ENCODE measurements at regions not wholly inside any gene's neighbourhood (a gene's known extent, or its start where the extent isn't known, plus 50 kb on each side); places are given as distances from the start of the nearest gene placed in this dataset.

DNA sequence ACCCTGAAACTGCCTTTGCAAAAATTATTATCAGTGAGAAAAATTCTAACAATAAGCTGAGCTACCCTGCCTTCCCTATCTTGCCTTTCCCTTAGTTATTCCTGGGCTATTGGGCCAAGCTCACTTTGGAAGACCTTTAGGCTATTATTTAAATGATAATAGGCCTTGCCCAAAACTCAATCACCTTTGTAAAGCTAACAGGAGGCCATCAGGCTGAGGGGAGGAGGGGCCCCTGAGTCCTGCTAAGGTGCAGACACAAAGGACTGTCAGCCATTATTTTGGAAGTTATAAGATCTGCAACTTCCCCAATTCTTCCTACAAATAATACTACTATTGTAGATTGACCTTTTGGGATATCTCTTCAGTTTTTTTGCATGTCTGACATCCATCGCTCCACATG lies 278.8 kb upstream of the DIAPH2 start:
- in situ Hi-C loops (cut with HindIII; ENCODE audit: low pct_unique_long_range_greater_than_20kb, low sequenced_read_pairs), result no loop called here
- no peaks in the 10 kb centered on the region for H3K9me3 ChIP-seq (ENCODE audit: control insufficient read depth, insufficient read depth, low read depth, low read length)
- ChIA-PET POLR2A (no interaction called here), CTCF (no interaction called here)
- H3K4me1 ChIP-seq (ENCODE audit: control insufficient read depth, insufficient read depth, low read length), result peaks cover 8% of the 10 kb centered on the region
- BruUV-seq (replicated peaks), result no TSS peak
- no peaks in the 10 kb centered on the region for H3K27me3 ChIP-seq (ENCODE audit: control insufficient read depth, insufficient read depth, low read length)
- no peaks in the 10 kb centered on the region for H3K36me3 ChIP-seq (ENCODE audit: control insufficient read depth, insufficient read depth, low read length)
- ATAC-seq, result no peak
- intact Hi-C loops (cut with micrococcal nuclease; ENCODE audit: unreplicated experiment), result no loop called here
- H3K4me3 ChIP-seq (ENCODE audit: low read depth in 2 of 2, low read length in 2 of 2), result no peak overlapping the region
- DNase-seq (ENCODE audit: low read depth, low spot score), result no peak
- H3K27ac ChIP-seq (ENCODE audit: low read length), result no peak overlapping the region
- TF ChIP-seq REST (IDR thresholded peaks at IDR 0.05; ENCODE audit: insufficient read depth in 1 of 2, low read depth in 2 of 2, low read length in 1 of 2) (no peak), SIN3A (IDR thresholded peaks at IDR 0.05; ENCODE audit: borderline replicate concordance, insufficient read depth, low read depth, low read length) (no peak), POLR2AphosphoS5 (IDR thresholded peaks at IDR 0.05; ENCODE audit: low read depth, low read length) (no peak), TCF7L2 (IDR thresholded peaks at IDR 0.05; ENCODE audit: low read depth, low read length) (no peak)
- TF ChIP-seq, protein P1, sequence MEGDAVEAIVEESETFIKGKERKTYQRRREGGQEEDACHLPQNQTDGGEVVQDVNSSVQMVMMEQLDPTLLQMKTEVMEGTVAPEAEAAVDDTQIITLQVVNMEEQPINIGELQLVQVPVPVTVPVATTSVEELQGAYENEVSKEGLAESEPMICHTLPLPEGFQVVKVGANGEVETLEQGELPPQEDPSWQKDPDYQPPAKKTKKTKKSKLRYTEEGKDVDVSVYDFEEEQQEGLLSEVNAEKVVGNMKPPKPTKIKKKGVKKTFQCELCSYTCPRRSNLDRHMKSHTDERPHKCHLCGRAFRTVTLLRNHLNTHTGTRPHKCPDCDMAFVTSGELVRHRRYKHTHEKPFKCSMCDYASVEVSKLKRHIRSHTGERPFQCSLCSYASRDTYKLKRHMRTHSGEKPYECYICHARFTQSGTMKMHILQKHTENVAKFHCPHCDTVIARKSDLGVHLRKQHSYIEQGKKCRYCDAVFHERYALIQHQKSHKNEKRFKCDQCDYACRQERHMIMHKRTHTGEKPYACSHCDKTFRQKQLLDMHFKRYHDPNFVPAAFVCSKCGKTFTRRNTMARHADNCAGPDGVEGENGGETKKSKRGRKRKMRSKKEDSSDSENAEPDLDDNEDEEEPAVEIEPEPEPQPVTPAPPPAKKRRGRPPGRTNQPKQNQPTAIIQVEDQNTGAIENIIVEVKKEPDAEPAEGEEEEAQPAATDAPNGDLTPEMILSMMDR (IDR thresholded peaks at IDR 0.05), result no peak

- Histone ChIP-seq H3K4me1 (ENCODE audit: control insufficient read depth, insufficient read depth, low read length) (peaks cover 8% of the 10 kb centered on the region), H3K9me3 (ENCODE audit: control insufficient read depth, insufficient read depth, low read depth, low read length) (no peaks in the 10 kb centered on the region), H3K4me3 (ENCODE audit: low read depth in 2 of 2, low read length in 2 of 2) (no peak overlapping the region), H3K36me3 (ENCODE audit: control insufficient read depth, insufficient read depth, low read length) (no peaks in the 10 kb centered on the region), H3K27me3 (ENCODE audit: control insufficient read depth, insufficient read depth, low read length) (no peaks in the 10 kb centered on the region), H3K27ac (ENCODE audit: low read length) (no peak overlapping the region)
- ChIA-PET CTCF (no interaction called here), POLR2A (no interaction called here)
- ATAC-seq, result peak; percentile 88
- intact Hi-C loops (cut with micrococcal nuclease; ENCODE audit: unreplicated experiment), result no loop called here
- TF ChIP-seq TCF7L2 (IDR thresholded peaks at IDR 0.05; ENCODE audit: low read depth, low read length), result peak; percentile 85
- TF ChIP-seq, protein P1 (IDR thresholded peaks at IDR 0.05), result no peak
- no peak for DNase-seq (ENCODE audit: low read depth, low spot score)
- BruUV-seq (replicated peaks), result no TSS peak
- in situ Hi-C loops (cut with HindIII; ENCODE audit: low pct_unique_long_range_greater_than_20kb, low sequenced_read_pairs), result no loop called here
These were observed 277.6 kb upstream of the DIAPH2 start for GRCh38 chrX:96407072-96407471.

- Histone ChIP-seq H3K4me1 (ENCODE audit: control insufficient read depth, insufficient read depth, low read length) (peaks cover 8% of the 10 kb centered on the region), H3K9me3 (ENCODE audit: control insufficient read depth, insufficient read depth, low read depth, low read length) (no peaks in the 10 kb centered on the region), H3K27ac (ENCODE audit: low read length) (peak overlapping the region; percentile 14; the same call in 1 of the 2 replicates), H3K36me3 (ENCODE audit: control insufficient read depth, insufficient read depth, low read length) (no peaks in the 10 kb centered on the region), H3K27me3 (ENCODE audit: control insufficient read depth, insufficient read depth, low read length) (no peaks in the 10 kb centered on the region), H3K4me3 (ENCODE audit: low read depth in 2 of 2, low read length in 2 of 2) (no peak overlapping the region)
- in situ Hi-C loops (cut with HindIII; ENCODE audit: low pct_unique_long_range_greater_than_20kb, low sequenced_read_pairs), result no loop called here
- BruUV-seq (replicated peaks), result no TSS peak
- ATAC-seq, result peak; percentile 95
- no peak for DNase-seq (ENCODE audit: low read depth, low spot score)
- ChIA-PET CTCF (no interaction called here), POLR2A (no interaction called here)
- no peak for TF ChIP-seq REST (IDR thresholded peaks at IDR 0.05; ENCODE audit: insufficient read depth in 1 of 2, low read depth in 2 of 2, low read length in 1 of 2)
- no peak for TF ChIP-seq TCF7L2 (IDR thresholded peaks at IDR 0.05; ENCODE audit: low read depth, low read length)
- intact Hi-C loops (cut with micrococcal nuclease; ENCODE audit: unreplicated experiment), result no loop called here
These were observed 277.1 kb upstream of the DIAPH2 start for GRCh38 chrX:96407501-96407900.

Data from Panc1 (cell line).